EH (cell line): ENCODE measurements at regions not wholly inside any gene's neighbourhood (a gene's known extent, or its start where the extent isn't known, plus 50 kb on each side); places are given as distances from the start of the nearest gene placed in this dataset.
A peak's percentile ranks its signal among the peaks of the same experiment; 100 is the strongest.

Experiments used
- DNase-seq: peaks from one replicate; pipeline ENCODE4 v3.0.0-alpha.2; 2015; ENCODE audit warnings: low read depth

DNA sequence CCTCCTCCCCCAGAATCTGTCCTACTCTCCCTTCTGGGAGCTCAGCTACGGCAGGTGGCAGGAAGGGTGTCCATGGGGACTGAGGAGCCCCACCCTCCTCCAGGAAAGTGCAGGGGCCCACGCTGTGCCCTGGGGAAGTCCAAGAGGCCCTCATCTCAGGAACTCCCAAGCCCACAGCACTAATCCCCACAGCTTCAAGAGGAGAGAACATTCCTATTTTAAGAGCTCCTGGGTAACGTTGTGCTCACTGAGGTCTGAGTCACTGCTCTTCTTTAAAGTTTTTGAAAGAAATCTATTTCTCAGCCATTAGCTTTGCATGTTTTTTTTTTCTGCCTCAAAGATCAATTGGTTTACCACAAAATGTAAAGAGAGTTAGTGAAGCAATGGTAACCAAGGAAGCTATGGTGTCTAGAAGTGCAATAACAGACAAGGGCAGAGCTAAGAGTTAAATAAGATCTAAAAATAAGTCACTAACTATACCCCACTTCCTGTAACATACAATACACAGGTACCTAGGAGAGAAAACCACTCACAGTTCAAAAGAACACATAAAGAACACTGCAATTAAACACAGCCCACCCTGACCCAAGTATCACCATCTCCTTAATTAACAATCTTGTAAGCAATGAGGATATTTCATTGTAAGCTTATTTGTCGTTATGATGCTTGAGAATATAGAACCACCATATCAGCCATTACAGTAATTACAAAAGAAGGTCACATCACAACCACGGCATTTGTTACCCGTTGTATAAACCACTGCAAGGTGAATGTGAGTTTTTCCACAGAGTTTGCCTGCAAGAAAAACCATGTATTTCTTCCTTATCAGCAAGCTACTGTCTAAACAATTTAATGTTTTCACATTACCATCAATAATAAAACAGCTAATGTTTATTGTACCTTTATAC, 382.3 kb upstream of the SLC30A5 start:
- DNase-seq, result peak; percentile 10

DNA sequence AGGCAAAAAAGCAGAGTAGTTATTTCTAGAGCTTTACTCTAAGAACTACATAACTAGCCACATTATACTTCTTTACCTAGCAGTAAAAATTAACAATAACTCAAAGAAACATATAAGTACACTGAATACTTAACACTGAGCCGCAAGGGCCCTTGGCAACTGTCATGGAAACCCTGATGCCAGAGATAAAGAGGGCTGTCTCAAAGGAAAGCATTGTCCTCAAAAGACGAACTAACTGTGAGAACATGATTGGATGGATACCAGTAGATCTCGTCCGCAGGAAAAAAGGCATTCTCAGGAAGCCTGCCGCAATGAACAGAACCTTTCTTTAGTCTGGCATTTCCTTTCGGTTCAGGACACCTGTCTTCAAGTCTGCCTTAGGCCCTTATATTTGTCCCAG, 379.0 kb upstream of the SLC30A5 start:
- DNase-seq, result no peak

DNA sequence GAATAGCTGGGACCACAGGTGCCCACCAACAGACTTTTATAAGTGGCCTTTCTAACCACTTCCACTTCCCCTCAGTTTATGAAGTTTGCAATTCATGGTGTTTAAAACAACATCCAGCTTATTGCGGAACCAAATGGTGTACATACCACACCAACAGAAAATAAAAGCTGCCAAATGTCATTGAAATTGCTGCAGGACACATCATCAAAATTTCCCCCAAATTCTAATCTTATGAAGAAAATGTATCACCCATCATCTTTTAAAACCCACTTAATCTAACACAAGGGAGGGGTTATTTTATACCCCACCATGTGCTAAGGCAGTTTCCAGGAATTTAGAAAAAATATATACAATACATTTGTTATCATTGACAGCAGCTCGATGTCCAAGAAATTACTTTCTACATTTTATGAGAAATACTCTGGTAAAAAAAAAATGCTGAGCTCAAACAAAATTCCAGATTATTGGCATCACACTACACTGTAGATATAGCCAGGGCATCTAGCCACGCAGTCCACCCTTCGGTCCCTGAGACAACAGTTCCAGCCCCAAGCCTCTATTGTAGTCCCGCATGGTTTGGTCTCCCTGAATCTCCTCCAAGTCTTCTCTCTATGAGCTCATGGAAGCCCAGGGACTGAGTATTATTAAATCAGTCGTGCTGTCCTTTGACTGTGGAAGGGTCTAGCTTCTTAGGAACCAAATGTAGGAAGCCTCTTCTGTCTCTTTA, 372.8 kb upstream of the SLC30A5 start:
- DNase-seq, result no peak

DNA sequence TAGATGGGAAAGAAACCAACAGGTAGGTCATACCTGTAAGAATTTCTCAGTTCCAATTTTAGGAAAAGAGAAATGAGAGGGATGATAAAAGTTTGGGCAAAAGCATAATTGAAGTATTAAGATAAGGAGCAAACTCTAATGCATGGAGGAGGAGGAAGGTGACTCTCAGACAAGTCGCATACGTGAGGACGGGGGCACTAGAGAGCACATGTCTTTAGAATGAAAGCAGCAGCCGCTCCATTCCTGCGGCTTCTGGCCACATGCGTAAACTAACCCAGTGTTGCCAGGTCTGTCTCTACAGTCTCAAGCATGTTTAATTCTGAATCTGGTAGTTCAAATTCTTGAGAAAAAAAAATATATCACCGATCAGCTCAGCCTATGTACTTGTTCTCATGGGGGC, 371.5 kb upstream of the SLC30A5 start:
- DNase-seq, result no peak

DNA sequence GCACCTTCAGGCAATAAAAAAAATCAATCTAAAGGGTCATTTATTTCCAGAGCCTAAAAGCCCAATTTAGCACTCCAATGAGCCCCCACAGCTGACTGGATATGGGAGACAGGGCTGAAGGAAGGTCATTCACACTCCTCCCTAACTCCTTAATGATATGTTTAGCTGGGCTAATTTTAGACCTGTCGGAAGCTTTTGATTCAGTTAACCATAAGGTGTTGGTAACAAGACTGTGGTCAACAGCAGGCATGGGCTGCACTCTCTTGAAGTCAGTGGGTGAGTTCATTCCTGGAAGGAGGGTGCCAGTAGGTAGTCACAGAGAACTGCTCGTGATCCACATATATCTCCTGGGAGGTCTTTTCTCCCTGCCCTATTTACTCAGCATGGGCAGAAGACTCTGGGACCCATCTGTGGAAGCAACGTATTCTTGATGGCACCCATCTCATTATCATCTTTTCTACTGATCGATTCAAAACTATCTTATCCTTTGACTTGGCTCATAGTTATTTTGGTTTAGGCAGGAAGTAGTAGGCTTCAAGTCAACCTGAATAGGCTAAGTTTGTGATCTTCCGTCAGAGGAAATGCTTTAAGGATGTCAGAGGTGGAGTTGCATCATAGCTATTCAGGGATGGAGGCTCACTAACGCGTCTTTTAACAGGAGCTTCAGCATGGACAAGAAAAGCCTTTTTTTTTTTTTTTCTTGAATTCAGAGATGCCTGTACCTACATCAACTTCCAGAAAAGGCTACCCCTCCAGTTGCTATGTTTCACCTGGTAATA, 367.7 kb upstream of the SLC30A5 start:
- no peak for DNase-seq

DNA sequence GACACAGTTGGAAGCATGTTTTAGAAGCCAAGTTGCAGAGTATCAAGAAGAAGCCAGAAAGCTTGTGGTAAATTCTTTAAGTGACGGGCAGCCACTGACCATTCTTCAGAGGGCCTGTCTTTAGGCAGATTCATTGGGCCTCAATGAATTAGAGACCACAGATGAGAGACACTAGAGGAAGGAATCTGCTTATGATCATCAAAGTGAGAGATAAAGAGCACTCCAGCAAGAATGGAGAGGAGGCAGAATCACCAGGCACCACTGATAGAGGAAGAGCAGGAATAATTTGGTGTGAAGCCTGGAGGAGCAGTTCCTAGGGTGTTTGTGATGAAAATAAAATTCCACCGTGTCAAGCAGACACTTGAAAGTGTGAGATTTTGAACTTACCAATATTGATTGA, 365.9 kb upstream of the SLC30A5 start:
- DNase-seq, result no peak

DNA sequence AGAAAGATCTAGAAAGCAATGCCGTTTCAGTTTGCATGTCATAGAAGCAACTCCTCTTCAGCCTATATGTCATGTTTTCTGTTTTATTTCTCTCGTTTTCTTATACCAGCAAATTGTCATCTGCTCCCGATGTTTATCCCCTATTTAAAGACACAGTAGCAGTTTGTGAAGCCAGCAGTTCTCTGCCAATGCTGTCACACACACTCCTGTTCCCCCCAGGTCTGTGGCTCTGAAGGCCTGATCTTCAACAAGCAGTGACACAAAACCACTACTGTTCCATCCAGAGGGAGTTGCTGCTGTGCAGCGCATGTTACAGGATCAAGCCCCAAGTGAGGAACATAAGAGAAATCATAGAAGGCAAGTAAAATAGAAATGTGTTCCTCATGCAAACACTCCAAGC, 364.1 kb upstream of the SLC30A5 start:
- no peak for DNase-seq

DNA sequence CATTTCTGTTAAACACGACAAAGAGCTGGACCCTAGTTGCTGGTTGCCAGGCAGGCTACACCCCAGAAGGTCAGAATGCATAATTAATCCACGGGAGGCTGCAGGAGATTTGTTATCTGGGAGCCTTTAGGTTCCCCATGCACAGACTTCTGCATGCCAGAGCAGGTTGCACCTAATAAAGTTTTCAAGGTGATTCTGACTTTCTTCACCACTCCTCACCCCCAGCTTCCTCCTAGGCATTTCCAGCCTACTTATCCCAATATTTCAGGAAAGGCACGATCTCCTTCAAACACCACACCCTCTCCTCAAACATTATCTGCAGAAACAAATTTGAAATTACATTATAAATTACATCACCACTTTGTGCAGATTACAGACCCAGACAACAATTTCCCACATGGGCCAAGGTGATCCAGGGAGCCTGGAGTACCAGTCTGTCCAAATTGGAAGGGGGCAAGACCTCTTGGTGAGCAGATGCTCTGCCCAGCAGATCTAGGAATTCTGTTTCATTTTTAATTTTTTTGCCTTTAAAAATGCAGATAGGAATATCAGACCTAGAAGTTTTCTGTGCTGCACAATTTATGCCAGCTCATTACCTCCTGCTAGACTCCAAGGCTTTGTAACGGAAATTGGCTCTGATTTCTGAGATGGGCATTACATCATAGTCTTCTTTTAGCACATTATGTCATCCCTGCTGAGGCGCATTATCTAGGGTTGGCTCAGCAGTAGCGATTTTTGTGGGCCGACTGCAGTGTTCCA, 363.4 kb upstream of the SLC30A5 start:
- DNase-seq, result peak; percentile 89

DNA sequence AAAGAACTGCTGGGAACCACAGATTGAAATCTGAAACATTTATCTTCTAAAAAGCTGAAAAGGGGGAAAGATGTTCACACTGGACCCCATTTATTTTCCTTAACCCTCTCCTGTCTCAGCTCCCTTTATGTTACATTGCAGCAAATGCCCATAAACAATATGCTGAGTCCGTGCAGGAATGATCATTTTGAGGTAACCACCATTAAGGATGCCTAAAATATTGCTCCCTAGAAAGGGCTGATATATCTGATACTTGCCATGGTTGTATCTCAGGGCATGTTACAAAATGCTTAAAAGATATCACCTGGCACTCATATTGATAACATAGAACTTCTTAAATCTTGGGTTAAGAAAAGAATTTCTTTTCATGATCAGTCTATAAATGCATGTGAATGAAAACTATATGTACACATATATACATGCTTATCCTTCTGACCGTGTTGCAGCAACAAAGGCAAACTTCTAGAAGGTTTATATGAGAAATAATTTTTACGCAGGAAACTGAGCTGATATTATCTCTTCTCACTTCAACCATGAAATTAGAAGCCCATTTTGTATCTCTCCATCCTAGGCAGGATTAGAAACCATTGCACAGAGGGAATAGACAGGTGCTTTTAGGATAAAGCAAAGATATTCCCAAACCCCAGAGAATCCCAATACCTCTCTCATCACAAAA, 362.7 kb upstream of the SLC30A5 start:
- no peak for DNase-seq

DNA sequence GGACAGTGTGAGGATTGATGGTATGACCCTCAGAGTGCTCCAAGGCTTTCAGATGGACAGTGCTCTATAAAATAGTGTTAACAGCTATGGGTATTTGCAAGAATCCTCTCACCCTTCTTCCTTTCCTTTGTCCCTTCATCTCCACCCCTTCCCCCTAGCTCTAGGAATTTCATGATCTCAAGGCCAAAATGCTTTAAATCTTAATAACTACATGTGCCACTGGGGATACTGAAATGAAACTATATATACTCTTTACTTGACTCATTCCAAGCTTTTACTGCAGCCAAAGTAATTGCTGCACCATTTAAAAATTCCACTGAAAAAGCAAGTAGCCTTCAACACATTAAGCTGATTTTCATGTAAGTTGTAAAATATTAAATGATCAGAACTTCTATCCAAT, 361.6 kb upstream of the SLC30A5 start:
- DNase-seq, result peak; percentile 21

DNA sequence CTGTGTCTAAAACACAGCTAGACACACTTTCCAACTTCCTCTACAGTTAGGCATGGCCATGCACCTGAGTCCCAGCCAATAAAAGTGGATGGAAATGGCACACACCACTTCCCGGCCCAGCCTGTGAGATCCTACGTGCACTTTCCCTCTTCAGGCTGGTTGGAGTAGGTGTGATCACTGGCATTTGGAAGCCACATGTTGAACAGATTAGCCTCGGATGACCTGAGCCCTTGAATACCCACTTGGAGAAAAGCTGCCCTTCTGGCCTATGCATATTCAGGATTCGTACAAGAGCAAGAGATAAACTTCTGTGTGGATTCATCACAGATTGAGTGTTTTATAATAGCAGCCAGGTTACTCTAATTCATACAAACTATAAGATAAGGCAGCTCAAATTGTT, 359.0 kb upstream of the SLC30A5 start:
- no peak for DNase-seq

DNA sequence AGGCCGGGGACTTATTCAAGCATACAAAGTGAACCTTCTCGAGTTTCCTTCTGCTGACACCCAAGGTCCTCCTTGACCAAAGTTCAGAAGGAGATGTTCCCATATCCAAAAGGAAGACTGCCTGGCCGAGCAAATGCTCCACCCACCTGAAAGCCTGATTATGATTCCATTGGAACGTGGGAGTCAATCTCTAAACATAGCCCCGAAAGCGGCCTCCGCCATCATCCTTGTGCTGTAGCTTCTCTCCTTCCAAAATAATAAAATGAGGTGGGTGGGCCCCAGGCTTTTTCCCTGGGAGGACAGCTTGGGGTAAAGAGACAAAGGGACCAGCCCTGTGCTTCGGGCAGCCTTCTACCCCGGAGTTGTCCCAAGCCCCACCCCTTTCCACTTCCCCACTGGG, 355.6 kb upstream of the SLC30A5 start:
- DNase-seq, result no peak

DNA sequence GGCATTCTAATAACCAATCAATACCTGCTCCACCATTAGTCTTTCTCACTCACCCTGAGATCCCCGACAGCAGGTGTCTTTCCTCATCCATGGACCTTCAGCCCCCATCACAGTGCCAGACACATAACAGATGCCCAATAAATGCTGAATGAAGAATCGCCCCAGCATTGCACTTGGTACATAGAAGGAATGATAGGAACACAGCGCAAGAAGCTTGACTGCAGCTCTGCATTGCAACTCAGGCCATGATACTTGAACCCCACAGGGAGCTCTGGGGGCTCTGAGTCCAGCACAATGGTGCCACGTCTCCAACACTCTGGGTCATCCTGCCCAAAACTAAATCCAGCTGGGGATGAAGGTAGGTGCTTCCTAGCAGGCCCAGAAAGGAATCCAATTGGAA, 355.0 kb upstream of the SLC30A5 start:
- DNase-seq, result no peak

DNA sequence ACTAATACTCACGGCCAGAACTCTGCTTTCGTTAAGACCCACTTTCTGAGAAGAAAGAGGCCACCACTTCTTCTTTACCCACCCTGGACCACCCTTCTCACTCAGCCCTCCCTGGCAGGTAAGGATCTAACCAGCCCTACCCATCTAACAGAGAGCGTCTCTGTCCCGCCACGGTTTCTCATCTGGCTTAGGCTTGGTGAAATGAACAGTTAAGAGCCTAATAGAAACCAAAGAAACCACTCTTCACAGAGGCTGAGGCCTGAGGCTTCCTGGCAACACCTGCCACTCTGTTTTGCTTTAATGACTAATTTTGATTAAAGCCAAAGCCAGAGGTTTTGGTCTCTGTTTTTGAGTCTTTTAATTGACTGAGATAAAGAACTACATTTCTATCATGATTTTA, 354.1 kb upstream of the SLC30A5 start:
- DNase-seq, result no peak

DNA sequence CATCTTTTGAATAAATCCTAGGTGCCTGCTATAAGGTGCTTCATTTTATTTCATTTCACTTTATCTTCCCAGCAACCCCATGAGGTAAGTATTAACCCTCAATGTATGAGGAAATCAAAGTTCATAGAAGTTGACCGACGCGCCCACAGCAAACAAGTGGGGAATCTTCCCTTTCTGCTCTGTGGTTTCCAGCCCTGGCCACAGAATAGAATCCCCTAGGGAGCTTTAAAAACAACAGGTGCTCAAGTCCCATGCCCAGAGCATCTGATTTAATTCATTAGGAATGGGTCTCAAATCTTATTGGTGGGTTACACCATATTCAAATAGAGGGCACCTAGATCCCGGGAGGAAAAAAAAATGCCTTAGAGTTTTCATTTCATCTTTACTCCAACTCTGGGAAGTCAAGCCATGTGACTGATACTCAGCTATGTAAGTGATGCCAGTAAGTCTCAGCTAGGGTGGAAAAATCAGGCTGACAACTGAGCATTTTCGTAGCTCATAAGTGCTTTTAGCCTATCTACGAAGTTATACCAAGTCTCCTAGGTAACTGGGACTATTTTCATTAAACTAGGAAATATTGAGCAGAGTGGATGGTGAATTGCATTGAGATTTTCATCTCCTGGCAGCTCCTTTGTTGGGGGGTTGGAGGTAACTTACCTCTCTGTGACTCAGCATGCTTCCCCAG, 353.4 kb upstream of the SLC30A5 start:
- DNase-seq, result no peak

DNA sequence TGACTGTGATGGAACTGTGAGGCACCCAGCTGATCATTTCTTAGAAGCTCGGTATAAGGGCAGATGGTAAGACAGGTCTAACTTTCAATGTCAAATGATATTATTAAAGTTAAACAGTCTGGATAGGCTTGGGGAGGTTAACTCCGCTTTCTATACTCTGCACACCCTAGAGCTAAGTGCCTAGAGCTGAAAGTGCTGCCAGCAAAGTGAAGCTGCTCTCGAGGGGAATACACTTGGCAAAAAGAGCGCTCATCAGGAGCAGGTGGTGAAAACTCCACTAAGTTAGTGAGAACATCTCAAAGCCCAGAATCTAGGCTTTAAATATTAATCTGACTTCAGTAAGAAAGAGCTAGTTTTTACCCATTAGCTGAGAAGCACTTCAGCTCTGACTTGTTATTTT, 349.6 kb upstream of the SLC30A5 start:
- DNase-seq, result no peak

DNA sequence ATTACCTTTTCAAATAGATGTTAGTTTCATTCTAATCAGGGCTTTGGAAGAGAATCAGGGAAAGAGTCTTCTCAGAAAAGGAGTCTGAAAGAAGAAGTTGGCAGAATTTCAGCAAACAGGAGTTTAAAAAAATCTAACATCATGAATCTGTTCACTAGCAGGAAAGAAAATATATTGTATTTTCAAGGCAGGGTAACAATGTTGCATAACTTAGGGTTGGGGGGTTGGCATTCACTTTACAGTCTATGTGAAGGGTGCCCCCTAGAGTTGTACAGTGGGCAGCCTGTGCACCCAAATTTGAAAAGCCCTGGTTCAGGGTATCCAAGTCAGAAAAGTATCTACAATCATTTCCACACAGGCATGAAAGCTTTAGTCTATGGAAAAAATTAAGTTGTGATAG, 348.4 kb upstream of the SLC30A5 start:
- DNase-seq, result peak; percentile 36

DNA sequence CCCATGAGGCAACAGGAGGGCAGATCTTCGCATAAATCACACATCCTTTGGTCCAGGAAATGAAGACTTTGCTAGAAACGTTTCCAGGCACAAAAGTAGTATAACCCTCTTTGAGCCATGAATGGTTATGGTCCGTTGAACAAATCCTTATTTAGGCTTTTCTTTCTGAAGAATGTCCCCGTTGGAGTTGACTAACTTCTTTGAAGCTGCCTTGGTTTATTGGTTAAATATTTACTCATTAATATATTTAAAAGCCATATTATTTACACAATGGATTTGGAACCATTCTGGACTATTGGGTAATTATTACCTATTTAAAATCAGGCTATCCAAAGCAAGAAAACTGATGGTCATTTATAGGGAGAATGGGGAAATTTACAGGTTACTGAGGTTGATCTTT, 347.6 kb upstream of the SLC30A5 start:
- DNase-seq, result no peak

DNA sequence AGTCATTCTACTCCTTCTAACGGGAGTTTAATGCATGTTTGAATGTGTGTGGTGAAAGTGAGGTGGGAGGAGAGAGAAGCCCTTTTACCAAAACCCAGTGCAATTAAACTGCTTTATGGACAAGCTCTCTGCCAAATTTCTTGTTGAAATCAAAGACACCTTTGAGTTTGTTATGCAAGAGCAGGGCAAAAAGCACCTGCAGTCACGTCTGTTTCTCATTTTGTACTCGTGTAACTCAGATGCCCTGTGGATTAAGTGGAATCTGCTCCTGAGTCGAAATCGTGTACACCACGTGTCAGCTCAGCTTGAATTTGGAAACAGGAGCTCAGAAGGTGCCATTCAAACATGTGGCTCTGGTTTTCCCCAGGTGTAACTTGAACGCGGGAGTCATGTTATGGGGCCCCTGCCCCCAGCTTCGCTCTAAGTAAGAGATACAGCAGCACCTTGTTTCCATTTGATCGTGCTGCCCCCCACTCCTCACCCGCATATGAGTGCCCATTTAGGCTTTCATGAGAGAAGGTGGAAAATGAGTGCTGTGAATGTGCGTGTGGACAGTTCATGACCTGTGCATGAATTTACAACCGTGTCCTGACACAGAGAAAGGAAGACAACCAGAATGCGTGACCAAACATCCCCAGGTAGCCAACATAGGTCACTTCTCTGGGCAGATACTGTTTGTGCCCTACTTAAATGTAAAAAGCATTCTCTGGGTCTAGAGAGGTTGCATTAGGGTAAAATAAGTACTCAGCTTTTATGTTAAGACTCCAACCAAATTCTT, 347.0 kb upstream of the SLC30A5 start:
- no peak for DNase-seq

DNA sequence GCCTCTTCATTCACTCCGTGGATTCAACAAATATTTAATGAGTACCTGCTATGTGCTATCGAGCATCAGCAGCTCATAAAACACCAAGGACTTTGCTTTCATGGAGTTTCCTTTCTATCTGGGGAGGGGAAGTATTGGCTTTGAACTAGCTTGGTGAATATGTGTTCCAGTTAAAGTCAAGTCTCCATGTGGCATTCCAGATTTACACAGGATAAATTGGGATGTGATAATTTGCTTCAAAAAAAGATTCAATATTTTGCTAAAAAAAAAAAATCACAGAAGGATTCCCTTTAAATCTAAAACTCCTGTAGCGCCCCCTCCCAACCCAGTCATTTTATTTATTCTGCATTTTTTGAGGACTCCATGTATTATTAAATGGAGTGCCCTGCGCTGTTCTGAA, 346.3 kb upstream of the SLC30A5 start:
- DNase-seq, result no peak
